ENCODE measurements at regions not wholly inside any gene's neighbourhood (a gene's known extent, or its start where the extent isn't known, plus 50 kb on each side); places are given as distances from the start of the nearest gene placed in this dataset.

DNA sequence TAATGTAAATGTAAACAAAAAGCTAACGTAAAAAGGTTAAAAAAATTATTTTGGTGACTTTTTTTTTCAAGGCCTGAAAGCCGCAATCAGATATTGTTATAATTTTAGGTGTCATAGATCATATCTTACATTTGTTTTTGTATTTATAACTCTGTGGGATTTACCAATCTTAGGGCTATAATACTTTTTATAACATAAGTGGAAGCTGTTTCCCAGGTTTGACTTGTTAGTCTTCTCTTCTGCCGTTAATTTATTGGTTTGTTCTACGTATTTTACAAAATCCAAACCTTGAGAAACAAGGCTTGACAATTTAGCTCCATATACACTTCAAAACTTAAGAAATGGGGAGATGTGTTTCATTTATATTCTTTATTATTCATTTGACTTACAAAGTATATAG is 119.4 kb downstream of the EVX1 start:
- no peaks in the 10 kb centered on the region for H3K4me1 Mint-ChIP-seq (ENCODE audit: unreplicated experiment)
- no peak for DNase-seq (ENCODE audit: extremely low spot score, unreplicated experiment)
- TF ChIP-seq, protein P1, sequence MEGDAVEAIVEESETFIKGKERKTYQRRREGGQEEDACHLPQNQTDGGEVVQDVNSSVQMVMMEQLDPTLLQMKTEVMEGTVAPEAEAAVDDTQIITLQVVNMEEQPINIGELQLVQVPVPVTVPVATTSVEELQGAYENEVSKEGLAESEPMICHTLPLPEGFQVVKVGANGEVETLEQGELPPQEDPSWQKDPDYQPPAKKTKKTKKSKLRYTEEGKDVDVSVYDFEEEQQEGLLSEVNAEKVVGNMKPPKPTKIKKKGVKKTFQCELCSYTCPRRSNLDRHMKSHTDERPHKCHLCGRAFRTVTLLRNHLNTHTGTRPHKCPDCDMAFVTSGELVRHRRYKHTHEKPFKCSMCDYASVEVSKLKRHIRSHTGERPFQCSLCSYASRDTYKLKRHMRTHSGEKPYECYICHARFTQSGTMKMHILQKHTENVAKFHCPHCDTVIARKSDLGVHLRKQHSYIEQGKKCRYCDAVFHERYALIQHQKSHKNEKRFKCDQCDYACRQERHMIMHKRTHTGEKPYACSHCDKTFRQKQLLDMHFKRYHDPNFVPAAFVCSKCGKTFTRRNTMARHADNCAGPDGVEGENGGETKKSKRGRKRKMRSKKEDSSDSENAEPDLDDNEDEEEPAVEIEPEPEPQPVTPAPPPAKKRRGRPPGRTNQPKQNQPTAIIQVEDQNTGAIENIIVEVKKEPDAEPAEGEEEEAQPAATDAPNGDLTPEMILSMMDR (conservative IDR thresholded peaks at IDR 0.05) = no peak
- H3K36me3 Mint-ChIP-seq = no peaks in the 10 kb centered on the region
- peaks cover 12% of the 10 kb centered on the region for H3K27me3 Mint-ChIP-seq
- no peaks in the 10 kb centered on the region for H3K9me3 Mint-ChIP-seq
- no peak overlapping the region for H3K27ac Mint-ChIP-seq
- H3K4me3 Mint-ChIP-seq = no peak overlapping the region

DNA sequence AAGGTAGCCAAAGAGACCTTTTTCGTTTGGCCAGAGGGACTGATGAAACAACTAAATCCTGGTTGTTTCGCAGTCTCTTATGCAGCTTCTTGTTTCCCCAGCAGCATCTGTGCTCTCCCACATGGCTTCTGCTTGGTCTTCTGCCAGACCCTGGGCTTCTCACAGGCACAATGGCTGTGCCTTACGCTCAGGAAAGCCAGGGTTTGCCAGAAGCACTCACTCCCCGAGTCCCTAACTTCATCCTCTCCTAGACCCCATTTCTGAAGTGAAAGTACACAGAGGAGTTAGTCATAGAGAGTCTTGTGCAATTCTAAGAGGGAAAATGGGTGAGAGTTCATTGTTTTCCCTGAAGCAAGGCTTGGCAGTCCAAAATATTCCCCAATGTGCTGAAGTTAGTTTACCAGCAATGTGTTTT is 121.7 kb downstream of the EVX1 start:
- Mint-ChIP-seq H3K36me3 (no peaks in the 10 kb centered on the region), H3K27ac (no peak overlapping the region)
- TF ChIP-seq, protein P1 (conservative IDR thresholded peaks at IDR 0.05) = no peak

DNA sequence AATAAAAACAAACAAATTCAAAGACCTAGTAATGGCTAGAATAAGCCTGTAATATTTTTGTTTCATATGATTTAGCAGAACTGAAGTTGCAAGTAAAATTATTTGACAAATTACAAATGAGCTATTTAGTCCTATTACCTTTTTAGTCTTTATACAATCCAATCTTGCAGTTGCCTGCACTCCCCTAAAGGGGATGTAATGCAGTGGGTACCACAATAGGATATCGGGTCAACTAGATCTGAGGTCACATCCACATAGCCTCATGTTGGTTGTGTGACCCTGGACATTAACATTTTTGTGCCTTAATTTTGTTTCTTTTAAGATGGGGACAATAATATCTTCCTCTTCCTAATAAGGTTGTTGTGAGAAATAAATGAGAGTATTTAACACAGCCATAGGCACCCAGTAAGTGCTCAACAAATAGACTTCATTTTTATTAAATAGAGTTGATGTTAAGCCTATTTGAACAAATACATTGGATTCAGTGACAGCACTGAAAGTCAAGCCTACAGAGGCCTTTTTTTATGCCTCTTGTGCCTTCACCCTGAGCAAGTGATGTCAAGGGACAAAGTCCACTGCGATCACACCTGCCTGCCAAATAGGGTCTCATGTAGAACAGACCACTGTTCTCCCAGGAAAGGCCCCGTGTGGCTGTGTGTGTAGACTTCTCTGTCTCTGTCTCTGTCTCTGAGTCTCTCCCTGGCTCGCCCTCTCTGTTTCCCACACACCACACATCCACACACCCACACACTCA is 124.8 kb downstream of the EVX1 start:
- H3K27me3 Mint-ChIP-seq = no peaks in the 10 kb centered on the region
- TF ChIP-seq, protein P1 (conservative IDR thresholded peaks at IDR 0.05) = peak; percentile 23
- H3K9me3 Mint-ChIP-seq = no peaks in the 10 kb centered on the region
- H3K36me3 Mint-ChIP-seq = no peaks in the 10 kb centered on the region
- no peak overlapping the region for H3K27ac Mint-ChIP-seq
- H3K4me3 Mint-ChIP-seq = no peak overlapping the region
- DNase-seq (ENCODE audit: extremely low spot score, unreplicated experiment) = no peak
- H3K4me1 Mint-ChIP-seq (ENCODE audit: unreplicated experiment) = peaks cover 4% of the 10 kb centered on the region

More for the DNA sequence above, 121.7 kb downstream of the EVX1 start:
- no peak for DNase-seq (ENCODE audit: extremely low spot score, unreplicated experiment)
- H3K9me3 Mint-ChIP-seq = no peaks in the 10 kb centered on the region
- H3K27me3 Mint-ChIP-seq = no peaks in the 10 kb centered on the region
- no peak overlapping the region for H3K4me3 Mint-ChIP-seq
- no peaks in the 10 kb centered on the region for H3K4me1 Mint-ChIP-seq (ENCODE audit: unreplicated experiment)

DNA sequence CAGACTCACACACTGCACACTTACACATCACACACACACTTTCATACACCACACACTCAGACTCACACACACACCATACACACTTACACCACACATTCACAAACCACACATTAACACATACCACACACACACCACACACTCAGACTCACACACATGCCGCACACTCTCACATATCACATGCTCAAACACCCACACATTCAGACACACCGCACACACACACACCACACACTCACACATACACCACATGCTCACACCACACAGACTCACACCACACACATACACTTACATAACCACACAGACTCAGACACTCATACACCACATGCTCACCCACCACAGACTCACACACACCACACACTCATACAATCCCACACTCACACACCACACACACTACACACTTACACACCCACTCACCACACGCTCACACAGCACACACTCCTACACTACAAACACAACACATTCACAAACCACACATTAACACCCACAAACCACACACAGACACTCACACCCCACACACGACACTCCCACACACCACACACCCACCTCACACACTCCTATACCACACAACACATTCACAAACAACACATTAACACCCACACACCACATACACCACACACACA is 125.4 kb downstream of the EVX1 start:
- DNase-seq (ENCODE audit: extremely low spot score, unreplicated experiment) = no peak
- H3K4me1 Mint-ChIP-seq (ENCODE audit: unreplicated experiment) = peaks cover 4% of the 10 kb centered on the region
- no peaks in the 10 kb centered on the region for H3K9me3 Mint-ChIP-seq
- no peak overlapping the region for H3K4me3 Mint-ChIP-seq
- H3K27ac Mint-ChIP-seq = no peak overlapping the region
- H3K27me3 Mint-ChIP-seq = no peaks in the 10 kb centered on the region
- TF ChIP-seq, protein P1 (conservative IDR thresholded peaks at IDR 0.05) = no peak
- no peaks in the 10 kb centered on the region for H3K36me3 Mint-ChIP-seq

DNA sequence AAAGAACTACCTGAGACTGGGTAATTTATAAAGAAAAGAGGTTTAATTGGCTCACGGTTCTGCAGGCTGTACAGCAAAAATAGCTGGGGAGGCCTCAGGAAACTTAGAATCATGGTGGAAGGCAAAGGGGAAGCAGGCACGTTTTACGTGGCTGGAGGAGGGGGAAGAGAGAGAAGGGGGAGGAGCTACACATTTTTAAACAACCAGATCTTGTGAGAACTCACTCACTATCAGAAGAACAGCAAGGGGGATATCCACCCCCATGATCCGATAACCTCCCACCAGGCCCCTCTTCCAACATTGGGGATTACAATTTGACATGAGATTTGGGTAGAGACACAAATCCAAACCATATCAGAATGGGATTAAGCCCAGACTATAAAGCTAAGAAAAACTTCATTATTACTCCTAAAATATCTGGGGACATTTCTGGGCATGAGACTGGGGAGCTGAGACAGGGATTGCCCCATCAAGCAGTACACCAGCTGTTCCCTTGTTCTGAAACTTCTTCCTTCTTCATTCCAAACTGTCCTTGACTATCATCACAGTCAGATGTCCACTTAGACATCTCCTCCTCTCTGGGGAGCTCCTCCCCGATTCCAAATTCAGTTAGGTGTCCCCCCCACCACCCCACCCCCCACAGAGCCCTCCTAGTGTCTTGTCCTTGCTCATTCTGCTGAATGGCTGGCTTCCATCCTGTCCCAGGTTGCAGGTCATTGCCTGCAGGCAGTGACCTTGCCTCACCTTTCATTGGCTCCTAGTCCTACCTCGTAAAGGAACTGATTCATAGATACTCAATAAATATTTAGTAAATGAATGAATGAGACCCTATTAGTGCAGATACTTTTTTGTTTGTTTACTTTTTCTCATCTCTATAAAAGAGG is 132.6 kb downstream of the EVX1 start:
- H3K27ac Mint-ChIP-seq = no peak overlapping the region
- peaks cover 18% of the 10 kb centered on the region for H3K4me1 Mint-ChIP-seq (ENCODE audit: unreplicated experiment)
- no peak overlapping the region for H3K4me3 Mint-ChIP-seq
- no peaks in the 10 kb centered on the region for H3K9me3 Mint-ChIP-seq
- H3K36me3 Mint-ChIP-seq = no peaks in the 10 kb centered on the region
- peaks cover 18% of the 10 kb centered on the region for H3K27me3 Mint-ChIP-seq
- TF ChIP-seq, protein P1 (conservative IDR thresholded peaks at IDR 0.05) = no peak
- no peak for DNase-seq (ENCODE audit: extremely low spot score, unreplicated experiment)

Data from type B pancreatic cell (in vitro differentiated cells).